Activated T-cell treated with anti-CD3 and anti-CD28 coated beads, Interleukin-2, amount 50 U/mL, for 48 hours (primary cell): ENCODE measurements at regions not wholly inside any gene's neighbourhood (a gene's known extent, or its start where the extent isn't known, plus 50 kb on each side); places are given as distances from the start of the nearest gene placed in this dataset.

Experiments used
- DNase-seq, 2 experiments: peaks; one replicate each; pipeline ENCODE4 v3.0.0-alpha.2; 2020

DNA sequence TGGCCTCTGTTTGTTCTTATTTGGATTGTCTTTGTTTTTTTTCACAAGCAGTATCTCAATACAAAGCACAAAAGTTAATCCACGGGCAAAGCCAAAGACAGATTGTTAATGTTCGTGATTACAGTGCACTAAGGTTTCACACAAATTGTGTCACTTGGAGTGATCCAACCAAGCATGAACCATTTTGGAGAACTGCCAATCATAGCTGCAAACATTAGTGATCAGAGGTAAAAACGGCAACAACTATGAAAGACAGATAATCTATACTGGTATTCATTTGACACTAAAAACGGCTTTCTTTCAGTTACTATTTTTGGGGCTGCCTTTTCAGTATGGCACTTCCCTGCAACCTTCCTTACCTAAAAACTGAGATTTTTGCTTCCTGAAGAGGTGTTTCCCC is 213.1 kb upstream of the GULP1 start:
- DNase-seq: no peak

DNA sequence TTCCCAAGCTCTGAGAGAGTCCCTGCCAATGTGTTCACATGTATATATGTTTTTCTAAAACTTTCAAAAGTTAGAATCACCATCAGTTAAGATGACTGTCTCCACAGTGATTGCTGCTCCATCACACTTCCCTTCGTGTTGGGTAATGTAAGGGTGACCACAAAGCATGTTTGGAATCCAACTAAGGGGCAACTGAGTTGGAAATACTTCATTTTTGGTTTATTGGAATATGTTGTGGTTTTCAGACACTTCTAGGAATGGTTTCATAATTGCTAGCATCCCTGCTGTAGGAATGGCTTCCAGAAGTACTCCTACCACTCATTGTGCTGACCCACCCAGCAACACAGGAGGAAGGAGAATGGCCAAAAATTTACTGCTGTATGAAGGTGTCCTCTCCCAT is 212.5 kb upstream of the GULP1 start:
- DNase-seq: no peak

- DNase-seq: no peak
These were observed 206.3 kb upstream of the GULP1 start for GRCh38 chr2:188085421-188085820.

GRCh38 chr2:188089901-188090300 is 201.8 kb upstream of the GULP1 start:
- DNase-seq: no peak

DNA sequence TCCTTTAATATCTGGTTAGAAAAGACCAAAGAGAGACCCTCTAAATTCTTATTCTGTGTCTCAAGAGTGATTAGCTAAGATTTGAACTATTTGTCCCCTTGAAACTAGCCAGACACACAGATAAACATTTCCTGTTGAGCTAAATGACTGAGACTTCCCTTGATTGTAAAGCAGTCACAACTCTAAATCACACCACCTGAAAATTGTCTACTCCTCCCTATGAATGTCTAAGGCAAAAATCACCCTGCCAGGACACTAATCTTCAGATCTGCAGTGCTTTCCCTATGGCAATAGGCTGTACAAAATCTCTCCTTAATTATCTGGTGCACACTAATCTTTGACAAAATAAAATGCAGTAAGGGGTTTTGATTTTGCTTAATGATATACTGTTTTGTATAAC is 200.5 kb upstream of the GULP1 start:
- no peak for DNase-seq

- no peak for DNase-seq
These were observed 198.9 kb upstream of the GULP1 start for GRCh38 chr2:188092734-188093133.

DNA sequence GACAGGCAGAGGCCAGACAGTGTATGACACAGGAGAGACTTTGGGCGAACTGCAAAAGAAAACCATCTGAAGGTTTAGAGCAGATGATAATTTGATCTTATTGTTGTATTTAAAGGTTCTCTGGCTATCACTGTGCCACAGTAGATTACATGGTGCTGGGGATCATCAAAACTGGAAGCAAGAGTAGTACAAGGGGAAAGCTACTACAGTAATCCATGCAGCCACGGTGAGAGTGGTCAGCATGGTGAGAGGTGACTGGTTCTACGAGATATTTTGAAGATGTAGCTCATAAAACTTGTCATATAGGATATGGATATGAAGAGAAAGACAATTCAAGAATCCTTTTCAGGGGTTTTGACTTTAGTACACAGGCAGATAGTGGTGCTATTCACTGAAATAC is 194.8 kb upstream of the GULP1 start:
- DNase-seq: no peak

- no peak for DNase-seq
These were observed 188.8 kb upstream of the GULP1 start for GRCh38 chr2:188102881-188103280.

- no peak for DNase-seq
These were observed 177.7 kb upstream of the GULP1 start for GRCh38 chr2:188114014-188114413.

- DNase-seq: no peak
These were observed 174.0 kb upstream of the GULP1 start for GRCh38 chr2:188117706-188118105.

GRCh38 chr2:188118431-188118830 is 173.2 kb upstream of the GULP1 start:
- DNase-seq: no peak

DNA sequence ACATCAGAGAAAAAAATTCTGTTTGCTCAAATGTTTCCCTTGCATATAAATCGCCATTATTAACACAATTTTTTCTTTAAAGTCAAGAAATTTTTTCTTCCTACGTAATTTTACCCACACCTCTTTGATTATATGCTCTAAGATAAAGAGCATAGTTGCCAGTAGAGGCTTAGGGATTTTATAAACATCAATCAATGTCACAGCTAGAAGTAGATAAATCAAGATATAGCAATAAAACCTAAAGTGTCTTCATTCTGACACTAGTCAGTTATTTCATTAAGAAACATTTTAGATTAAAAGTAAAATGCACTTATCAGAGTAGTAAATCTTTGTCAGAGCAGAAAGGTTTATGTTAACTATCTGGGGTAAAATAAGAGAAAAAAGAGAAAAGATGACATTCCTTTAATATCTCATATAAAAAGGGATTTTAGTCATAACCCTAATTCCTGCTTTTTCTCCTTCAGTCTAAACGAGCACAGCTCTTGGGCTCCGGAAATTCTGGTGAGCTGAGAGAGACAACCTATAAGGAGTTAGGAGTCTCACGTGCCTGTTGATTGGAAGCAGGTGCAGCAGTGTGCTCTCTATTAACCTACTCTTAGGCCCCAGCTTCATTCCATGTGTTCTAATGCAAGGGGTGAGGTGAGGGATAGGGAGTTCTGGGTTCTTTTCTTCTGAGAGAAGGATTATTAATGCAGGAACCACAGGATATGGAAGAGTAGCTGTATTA is 172.4 kb upstream of the GULP1 start:
- DNase-seq: no peak

GRCh38 chr2:188122985-188123384 is 168.7 kb upstream of the GULP1 start:
- DNase-seq: no peak

GRCh38 chr2:188129677-188130076 is 162.0 kb upstream of the GULP1 start:
- no peak for DNase-seq

DNA sequence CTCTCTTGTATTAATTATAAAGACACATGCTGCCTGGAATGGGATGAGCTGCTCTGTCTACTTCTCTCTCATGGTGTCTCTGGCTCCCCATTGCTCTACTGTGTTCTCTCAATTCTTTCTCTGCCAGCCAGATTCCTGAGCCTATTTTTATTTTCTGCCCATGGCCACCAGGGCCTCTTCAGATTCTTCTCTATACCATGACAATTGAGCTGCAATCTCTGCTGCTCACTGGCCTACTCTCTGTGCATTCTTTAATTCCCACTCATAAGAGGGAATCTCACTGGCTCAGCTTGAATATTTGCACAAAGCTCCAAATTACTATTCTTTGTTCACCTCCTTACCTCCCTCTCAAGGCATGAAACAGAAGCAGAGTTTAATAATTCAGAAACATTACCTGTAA is 161.4 kb upstream of the GULP1 start:
- no peak for DNase-seq

- no peak for DNase-seq
These were observed 160.4 kb upstream of the GULP1 start for GRCh38 chr2:188131281-188131680.

- DNase-seq: no peak
These were observed 159.3 kb upstream of the GULP1 start for GRCh38 chr2:188132385-188132784.

DNA sequence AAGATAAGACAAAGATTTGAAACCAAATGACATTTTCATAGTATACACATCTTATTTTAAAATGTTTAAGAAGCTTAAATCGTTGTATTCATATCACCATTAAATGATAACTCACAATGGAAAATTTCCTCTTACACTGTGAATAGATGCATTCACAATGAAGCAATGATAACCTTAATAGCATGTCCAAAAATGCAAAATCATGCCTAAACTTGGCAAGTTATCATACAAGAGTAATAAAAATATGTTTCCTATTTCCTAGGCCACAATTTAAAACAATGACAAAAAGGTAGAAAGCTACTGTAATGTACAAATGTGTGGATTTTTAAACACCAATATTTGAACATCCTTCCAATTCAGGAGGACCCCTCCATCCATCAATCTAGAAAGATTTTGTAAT is 157.4 kb upstream of the GULP1 start:
- DNase-seq: no peak

GRCh38 chr2:188138313-188138712 is 153.4 kb upstream of the GULP1 start:
- no peak for DNase-seq

DNA sequence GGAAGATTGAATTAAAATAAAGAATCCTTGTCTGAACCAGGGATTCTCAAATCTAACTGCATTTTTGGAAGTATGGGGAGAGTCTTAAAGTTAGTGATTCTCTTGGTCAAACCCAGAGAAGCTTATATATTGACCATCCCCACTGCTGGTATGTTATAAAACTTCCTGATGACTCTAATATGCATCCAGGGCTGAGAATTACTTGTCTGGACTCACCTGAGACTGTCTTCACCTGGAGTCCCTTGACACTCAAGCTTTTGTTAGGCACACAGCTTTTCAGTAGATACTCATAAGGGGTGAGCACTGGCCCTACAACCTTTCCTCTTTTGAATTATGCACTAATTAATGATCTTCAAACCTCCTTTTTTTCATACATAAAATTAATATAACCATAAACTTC is 149.6 kb upstream of the GULP1 start:
- no peak for DNase-seq

GRCh38 chr2:188142636-188143295 is 148.9 kb upstream of the GULP1 start:
- DNase-seq: no peak

- DNase-seq: no peak
These were observed 145.8 kb upstream of the GULP1 start for GRCh38 chr2:188145885-188146284.

- DNase-seq: no peak
These were observed 144.8 kb upstream of the GULP1 start for GRCh38 chr2:188146888-188147287.

GRCh38 chr2:188151670-188152069 is 140.0 kb upstream of the GULP1 start:
- DNase-seq: no peak
